ENCODE measurements at regions not wholly inside any gene's neighbourhood (a gene's known extent, or its start where the extent isn't known, plus 50 kb on each side); places are given as distances from the start of the nearest gene placed in this dataset.
"Not testable (repeated sequence)": the region's sequence is repeated elsewhere in the genome, so short reads cannot be mapped to it uniquely, and the experiment has no call there.

DNA sequence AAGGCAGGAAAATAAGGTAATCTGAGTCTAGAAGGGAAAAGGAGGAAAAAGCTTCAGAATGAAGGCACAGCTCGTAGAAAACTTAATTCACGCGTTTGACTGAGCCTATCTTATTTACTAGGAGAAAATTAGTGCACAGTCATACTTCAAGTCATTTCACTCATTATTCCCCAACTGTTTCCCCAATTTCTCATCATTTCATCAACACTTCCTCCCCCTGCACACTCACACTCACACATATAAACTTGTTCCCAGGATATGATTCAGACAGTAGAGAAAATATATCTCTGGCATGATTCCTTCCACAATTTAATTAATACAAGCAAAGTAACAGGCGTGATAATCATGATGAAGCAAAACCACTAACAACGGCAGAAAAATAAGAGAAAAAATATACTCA lies 94.5 kb upstream of the F13A1 start:
- peak; percentile 39 to 68 for DNase-seq

DNA sequence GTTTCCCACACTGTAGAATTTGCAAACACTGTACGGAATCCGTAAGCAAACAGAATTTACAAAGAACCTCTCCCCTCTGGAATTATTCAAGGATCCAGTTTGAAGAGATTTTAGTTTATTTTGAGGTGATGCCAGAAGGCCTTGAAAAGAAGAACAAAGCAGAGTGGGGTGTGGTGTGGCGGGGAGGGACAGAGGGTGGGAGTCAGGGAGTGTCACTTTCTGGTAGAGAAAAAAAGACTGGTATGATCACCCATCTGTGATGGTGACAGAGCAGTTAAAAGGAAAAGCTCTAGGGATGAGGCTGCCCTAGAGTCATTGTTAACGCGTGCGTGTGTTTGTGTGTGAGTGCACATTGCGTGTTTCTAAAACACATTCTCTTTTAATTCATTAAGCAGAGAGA lies 97.0 kb upstream of the F13A1 start:
- DNase-seq, result no peak

DNA sequence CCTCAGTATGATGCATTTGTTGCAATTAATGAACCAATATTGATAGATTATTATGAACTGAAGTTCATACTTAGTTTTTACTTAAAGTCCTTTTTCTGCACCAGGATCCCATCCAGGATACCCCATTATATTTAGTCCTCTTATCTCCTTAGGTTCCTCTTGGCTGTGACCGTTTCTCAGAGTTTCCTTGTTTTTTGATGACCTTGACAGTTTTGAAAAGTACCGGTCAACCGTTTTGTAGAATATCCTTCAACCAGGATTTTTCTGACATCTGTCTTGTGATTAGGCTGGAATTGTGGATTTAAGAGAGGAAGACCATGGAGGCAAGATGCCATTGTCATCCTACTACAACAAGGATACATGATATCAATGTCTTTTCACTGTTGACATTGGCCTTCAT lies 98.0 kb upstream of the F13A1 start:
- no peak for DNase-seq

DNA sequence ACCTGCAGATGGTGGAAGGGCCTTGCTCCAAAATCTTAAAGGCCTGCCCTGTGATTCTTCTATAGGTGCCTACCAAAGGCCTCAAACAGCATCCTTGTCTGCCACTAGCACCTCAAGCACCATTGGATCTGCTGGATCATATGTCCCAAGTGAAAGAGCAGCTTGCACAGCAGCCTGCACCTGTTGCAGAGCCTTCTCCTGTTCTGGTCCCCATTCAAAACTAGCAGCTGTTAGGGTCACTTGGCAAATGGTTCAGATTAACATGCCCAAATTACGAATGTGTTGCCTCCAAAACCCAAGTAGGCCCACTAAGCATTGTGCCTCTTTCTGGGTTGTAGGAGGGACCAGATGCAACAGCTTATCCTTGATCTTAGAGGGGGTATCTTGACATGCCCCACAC lies 99.6 kb upstream of the F13A1 start:
- no peak for DNase-seq

DNA sequence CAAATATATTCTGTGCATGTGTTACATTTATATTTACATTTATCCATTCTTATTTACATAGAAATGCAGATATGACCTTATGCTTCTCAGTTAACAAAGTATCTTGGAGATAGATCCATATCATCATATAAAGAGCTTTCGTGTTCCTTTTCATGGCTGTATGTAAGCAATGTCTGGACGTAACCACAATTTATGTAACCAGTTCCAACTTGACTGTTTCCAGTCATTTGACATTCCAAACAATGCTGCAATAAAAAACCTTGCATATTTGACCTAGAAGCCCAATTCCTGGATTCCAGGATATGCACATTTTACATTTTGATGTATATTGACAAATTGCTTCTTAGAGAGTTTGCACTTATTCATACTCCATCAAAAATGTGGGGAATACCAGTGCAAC lies 113.7 kb upstream of the F13A1 start:
- no peak for DNase-seq

DNA sequence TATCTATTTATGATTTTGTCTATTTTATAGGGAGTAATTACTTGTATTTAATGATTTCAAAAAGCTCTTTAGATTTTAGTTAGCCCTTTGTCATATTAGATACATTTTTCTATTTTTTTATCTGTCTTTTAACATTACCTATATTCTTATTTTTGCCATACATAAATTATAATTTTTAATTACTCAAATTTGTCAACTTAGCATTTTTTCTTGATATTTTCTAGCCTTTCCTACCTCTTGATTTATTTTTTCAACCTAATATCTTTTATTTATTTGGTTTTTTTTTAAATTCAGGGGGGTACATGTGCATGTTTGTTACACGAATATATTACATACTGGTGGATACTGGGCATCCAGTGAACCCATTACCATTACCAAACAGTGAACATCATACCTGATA lies 114.3 kb upstream of the F13A1 start:
- no peak for DNase-seq

DNA sequence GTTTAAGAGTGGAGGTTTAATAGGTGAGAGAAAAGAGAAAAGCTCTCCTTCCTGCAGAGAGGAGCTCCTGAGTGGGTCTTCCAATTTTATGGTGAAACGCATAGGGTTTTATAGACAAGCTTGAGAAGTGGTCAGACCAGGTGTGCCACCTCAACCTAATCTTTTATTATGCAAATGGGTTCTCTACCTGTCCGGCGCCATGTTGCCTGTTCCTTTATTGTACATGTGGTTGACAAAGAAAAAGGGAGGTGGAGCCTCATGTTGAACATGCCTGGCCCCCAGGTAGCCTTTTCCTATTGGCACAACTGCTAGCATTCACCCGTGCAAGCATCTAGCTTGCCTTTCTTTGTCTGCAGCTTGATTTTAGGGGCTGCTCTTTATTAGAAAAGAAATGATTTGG lies 115.9 kb upstream of the F13A1 start:
- no peak for DNase-seq

DNA sequence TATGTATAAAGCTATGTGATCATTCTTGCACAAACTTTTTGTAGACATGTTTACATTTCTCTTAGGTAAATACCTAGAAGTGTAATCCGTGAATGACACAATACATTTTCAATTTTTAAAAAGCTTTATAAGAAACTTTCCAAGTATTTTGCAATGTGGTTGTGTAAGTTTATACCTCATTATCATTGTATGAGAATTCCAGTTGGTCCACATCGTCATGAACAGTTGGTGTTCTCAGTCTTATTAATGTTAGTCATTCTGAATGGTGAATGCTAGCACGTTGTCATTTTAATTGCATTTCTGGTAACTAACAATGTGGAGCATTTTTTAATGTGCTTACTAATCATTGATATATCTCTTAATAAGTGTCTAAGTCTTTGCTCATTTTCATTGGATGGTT lies 116.5 kb upstream of the F13A1 start:
- no peak for DNase-seq

DNA sequence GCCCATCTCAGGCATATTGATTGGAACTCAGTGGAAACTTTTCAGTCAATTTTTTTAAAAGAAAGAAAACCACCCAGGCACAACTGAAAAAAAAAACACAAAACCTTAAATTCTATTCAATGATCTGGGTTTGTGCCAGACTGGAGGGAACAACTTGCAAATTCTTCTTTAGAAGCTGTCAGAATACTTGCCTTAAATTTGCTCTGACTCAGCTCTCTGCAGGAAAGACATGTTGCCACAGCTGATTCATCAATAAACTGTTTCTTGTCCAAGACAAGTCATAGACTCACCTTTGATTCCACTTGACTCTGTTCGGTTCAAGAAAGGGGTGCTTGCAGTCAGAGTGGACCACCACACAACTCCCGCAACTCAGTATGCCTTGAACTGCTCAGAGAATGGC lies 117.8 kb upstream of the F13A1 start:
- DNase-seq, result no peak

DNA sequence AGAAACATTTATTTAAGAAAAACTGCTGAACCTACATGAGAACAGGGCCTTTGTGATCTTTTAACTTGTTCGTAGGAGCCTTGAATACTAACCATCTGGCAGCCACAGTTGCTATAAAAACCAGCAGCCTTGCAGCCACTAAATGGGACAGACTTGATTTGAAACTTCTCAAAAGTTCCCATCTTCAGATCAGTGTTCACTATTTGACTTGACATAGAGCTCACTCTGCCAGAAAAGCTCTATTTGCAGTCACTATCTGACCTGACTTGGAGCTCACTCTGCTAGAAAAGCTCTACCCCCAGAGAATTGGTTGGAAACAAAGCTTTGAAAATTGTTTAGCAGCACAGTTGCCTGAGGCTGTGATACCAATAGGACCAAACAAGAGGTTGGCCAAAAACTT lies 119.3 kb upstream of the F13A1 start:
- no peak for DNase-seq

DNA sequence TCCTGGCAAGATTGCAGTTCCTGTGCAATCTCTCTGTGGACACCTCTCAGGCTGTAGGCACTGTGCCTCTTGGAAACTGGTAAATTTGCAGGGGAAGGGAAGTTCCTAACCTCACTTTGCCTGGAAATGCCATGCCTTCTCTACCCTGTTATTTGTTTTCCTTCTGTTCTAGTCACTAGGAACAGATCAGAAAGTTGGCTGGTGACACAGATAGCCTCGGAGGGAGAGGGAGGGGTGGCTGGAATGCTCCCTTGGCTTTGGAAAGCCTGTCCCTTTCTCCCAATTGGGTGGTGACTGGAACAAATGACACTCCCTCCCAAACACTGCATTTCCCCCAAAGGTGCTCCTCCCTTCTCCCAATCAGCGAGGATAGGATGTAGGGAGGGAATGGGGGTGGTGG lies 131.5 kb upstream of the F13A1 start:
- no peak for DNase-seq

DNA sequence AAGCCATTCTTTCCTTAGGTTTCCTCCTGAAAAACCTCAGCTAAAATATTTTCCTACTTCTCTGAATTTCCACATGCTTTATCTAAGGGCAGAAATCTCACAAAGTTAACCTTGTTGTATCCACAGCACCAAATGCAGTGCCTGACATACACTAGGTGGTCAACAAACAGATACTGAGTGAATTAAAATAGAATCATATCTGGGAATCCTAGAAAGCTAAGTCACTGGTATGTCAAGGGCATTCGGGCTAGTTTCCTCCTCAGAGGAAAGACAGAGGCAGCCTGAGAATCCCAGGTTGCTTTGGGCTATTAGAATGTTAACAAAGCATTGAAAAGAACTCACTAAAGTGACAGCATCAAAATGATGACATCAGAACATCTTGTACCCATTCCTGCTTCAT lies 132.7 kb upstream of the F13A1 start:
- DNase-seq, result no peak

DNA sequence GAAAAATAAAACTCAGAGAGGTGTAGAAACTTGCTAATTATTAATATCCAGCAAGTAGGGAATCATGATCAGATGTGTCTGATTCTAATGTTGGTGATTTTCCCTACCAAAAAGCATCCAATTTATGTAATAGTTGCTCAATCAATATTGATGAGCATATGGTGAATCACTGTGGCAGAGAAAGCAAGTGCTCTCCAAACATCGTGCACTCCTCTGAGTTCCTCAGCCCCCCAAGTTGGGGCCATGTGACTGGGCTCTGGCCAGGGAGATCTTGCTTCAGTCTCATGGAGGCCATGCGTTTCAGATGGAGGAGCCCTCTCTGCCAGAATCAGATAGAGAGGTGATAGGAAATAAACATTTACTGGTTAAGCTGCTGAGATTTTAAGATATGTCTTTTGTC lies 133.2 kb upstream of the LY86 start:
- no peak for DNase-seq

DNA sequence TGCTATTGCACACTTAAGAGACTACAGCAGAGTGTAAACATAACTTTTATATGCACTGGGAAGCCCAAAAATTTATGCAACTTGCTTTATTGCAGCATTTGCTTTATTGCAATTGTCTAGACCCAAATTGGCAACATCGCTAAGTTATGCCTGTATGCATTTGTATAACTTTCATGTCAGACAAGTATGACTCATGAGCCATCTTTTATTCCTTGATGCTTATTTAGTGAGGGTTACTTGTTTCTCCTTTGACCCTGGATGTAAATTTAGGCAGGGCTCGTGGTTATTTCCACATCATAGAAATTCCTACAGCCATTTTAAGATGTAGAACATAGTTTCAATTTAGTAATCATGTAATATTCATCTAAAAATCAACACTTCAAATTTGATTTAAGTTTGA lies 130.3 kb upstream of the LY86 start:
- no peak for DNase-seq

DNA sequence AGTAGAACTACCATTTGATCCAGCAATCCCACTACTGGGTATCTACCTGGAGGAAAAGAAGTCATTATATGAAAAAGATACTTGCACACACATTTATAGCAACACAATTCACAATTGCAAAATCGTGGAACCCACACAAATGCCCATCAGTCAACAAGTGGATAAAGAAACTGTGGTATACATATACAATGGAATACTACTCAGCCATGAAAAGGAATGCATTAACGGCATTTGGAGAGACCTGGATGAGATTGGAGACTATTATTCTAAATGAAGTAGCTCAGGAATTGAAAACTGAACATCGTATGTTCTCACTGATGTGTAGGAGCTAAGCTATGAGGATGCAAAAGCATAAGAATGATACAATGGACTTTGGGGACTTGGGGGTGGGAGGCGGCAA lies 128.6 kb upstream of the LY86 start:
- not testable (repeated sequence) for DNase-seq

DNA sequence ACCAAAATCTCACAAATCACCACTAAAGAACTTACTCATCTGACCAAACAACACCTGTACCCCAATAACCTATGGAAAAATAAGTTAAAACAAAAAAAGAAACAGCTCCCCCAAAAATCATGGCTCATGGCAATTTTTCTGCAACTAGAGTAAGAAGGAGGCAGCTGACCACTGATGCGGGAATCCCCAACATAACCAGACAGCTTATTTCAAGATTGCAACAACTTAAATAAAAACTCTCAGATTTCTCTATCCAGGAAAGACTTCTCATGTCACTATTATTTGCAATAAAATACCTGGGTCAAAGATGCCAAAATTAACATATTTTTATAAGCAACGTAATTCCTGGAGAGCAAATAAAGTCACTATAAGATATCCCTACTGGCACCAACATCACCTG lies 128.1 kb upstream of the LY86 start:
- no peak for DNase-seq

DNA sequence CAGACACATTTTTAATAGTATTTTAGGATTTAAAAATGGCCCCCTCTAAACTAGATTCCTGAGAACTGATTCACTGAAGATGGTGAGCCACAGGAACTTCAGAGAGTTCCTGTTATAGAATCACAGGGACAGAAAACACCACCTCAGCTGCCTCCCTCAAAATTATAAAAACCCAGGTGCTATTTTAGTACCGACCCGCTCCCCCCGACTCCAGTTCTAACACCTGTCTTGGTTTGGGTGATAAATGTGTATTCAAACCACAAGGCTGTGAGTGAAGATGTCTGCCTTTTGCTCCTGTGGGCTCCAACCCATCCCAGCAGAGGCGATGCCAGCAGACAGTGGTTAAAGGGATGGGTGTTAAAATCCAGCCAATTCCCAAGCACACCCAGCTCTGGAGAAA lies 127.4 kb upstream of the LY86 start:
- no peak for DNase-seq

DNA sequence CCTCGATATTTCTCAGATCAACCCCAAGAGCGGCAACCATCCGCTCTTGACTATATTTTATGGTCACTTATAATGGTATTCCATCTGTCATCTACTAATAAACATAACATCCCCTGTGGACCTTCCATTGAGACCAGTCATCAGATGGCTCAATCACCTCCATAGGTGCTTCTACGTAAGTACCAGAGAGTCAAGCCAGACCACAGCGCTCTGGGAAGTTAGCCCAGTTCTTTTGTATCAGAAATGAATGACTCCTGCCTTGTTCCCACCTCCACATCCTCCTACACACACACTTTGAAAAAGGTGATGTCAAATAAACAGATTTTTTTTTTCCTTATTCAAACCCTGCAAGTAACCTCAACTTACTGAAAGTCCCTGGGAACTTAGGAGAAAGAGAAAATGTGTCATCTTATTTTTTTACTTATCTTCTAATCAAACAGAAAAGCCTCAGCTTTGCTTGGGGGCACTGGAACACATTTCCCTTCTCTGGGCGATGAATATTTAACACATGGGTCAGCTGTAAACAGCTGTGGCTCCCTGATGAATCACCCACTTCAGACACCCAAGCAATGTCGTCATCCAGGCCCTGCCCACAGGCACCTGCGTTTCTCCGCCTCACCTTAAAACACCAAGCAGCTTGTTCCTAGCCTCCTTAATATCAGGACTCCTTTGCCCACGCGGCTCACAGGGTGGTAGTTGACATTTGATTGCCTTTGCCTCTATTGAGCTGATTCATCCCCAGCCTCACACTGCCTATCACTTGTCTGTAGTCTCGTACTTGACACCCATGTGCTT lies 121.4 kb upstream of the LY86 start:
- DNase-seq, result no peak

DNA sequence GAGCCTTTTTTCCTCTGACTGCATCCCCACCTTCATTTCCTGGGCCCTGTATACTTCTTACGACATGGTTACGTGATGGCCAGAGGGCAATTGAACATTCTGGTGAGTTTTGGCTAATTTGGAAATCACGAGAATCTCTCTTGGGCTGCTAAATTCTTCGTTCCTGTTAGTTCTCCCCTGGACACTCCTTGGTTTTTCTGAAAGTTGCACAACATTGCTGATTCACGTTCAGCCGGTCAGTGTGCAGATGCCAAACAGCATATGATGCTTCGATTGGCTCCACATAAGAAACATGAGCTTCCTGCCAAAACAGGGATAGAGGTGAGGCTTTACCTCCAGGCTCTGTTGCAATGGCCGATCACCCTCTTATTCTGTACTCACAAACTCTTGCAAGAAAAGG lies 119.4 kb upstream of the LY86 start:
- peak; percentile 72 to 76 for DNase-seq

DNA sequence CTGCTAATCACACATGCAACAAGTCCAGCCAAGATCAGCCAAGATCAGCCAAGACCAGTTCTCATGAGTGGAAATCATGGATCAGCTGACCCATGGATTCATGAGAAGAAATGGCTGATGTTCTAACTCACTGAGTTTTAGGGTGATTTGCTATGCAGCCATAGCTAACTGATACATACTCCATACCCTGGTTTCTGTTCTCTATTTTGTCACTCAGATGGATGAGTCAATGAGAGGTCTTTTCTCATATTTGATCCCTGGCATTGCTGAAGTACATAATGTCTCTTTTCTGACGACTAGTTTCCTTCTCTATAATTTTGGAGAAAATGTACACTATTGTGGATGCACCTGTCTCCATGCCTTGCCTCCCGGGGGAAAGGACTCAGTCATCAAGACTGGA lies 118.4 kb upstream of the LY86 start:
- peak in 1 of 2 donors; percentile 26 for DNase-seq

DNA sequence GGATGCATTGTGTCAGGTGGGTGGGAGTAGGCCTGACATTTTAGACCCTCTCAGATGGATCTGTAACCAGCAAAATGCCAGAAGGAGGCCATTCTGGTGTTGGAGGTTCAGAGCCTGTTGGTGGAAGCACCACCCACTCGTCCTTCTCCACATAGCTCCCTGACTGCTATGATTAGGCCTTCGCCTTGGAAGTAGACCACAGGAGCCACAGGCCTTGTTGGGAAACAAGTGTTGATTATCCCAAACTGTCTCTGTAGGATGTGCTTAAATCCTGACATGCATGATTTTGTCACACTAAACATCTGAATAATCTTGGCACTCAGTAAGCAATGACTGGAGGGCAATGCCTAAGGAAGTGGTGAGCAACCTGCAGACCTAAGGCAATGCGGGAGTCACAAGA lies 117.2 kb upstream of the LY86 start:
- DNase-seq, result no peak

DNA sequence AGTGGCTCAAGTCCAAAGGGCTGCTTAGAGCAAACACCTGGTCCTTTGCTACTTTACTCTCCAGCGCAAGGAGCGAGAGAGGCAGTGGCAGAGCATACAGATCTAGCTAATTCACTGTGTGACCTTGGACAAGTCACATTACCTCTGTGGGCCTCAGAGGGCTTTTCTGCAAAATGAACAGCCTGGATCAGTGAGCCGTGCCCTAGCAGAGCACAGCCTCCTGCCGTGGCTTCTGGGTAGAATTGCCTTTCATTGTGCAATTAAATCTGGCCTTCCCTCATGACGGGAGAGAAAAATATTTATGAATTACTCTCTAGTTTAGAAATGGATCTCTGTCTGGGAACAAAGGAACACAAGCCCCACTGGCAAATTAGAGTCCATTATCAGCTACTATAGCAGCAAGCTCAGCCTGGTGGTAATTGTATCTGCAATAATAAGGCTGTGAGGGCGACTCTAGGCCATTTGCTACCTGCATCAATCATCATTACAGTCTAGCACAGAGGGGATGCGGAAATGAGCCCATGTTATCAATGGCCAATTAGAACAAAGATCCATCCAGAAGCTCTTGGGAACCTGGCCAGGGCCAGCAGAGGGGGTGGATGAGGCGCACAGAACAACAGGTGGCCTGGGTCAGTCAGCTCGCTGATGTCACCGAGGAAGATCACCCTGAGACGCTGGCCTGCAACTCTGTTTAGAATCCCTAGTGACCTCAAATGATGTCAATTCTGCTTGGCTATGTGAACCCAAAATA lies 114.2 kb upstream of the LY86 start:
- DNase-seq, result no peak

DNA sequence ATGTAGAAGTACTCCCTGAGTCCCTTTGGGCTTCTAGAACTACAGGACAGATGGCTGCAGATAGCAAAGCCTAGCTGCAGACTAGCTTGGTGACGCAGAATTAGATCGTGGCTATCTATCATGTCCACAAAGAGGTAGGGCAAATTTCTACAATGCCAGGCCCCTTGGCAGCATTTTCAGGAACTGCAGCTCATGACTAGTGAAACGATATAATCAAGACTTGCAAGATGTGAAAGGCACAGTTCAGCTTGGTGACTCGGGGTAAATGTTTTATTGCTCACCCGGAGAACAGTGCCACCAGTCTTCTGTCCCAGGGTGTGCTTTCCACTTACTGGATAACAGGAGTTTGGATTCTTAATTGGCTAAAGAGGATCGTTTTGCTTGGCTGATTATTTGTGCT lies 108.7 kb upstream of the LY86 start:
- DNase-seq, result peak in 1 of 2 donors; percentile 24

DNA sequence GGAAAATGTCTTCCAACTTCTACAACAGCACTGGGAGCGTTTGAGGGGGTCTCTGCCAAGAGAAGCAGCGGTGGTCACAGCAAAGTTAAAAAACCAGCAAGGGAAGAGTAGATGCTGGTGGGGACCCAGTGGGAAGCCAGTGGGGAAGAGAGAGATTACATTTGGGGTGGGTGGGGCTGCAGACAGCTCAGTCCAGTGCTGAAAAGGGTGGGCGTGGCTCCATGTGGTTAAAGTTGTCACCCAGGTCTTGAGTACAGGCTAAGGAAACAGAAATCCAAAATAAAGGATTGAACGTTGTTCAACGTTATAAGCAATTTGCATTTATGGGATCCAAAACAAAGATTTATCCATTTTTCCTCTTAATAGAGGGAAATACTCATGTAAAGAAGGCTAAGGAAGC lies 106.3 kb upstream of the LY86 start:
- no peak for DNase-seq

DNA sequence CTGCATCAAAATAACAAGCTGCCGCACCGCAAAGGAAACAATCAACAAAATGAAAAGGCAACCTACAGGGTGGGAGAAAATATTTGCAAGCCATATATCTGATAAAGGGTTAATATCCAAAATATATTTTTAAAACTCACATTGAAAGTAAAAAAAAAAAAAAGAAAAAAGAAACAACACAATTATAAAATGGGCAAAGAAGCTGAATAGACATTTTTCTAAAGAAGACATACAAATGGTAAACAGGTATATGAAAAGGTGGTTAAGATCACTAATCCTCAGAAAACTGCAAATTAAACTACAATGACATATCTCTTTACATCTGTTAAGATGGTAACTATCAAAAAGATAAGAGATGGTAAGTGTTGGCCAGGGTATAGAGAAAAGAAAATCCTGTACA lies 105.4 kb upstream of the LY86 start:
- DNase-seq, result no peak

Data from inflammatory macrophage (primary cell).